ENCODE measurements at regions not wholly inside any gene's neighbourhood (a gene's known extent, or its start where the extent isn't known, plus 50 kb on each side); places are given as distances from the start of the nearest gene placed in this dataset.

GRCh38 chr19:29372091-29372415 lies 153.7 kb upstream of the VSTM2B start:
- TF ChIP-seq CTCF (IDR thresholded peaks at IDR 0.05) (no peak), POLR2A (IDR thresholded peaks at IDR 0.05) (no peak), POLR2AphosphoS5 (IDR thresholded peaks at IDR 0.05; ENCODE audit: insufficient read depth in 1 of 2, low read depth in 1 of 2) (no peak)
